Parathyroid adenoma (tissue), 2 donors: ENCODE measurements at regions not wholly inside any gene's neighbourhood (a gene's known extent, or its start where the extent isn't known, plus 50 kb on each side); places are given as distances from the start of the nearest gene placed in this dataset.

Experiments
- H2AFZ ChIP-seq: fragments of 300-600 bp; sonication (generic); one replicate; pipeline ENCODE4 v1.7.0; 2017; ENCODE audit warnings: antibody characterized with exemption, mild to moderate bottlenecking
- H3K27ac ChIP-seq: fragments of 300-600 bp; sonication (generic); one replicate; pipeline ENCODE4 v1.7.0; 2017
- H3K27me3 ChIP-seq: fragments of 300-600 bp; sonication (generic); one replicate; pipeline ENCODE4 v1.7.0; 2017; ENCODE audit warnings: low read length; ENCODE audit not compliant: control insufficient read depth, insufficient read depth
- H3K36me3 ChIP-seq: fragments of 300-600 bp; sonication (generic); one replicate; pipeline ENCODE4 v1.7.0; 2017; ENCODE audit warnings: low read length; ENCODE audit not compliant: control insufficient read depth, insufficient read depth
- H3K4me1 ChIP-seq: fragments of 300-600 bp; sonication (generic); one replicate; pipeline ENCODE4 v1.7.0; 2017; ENCODE audit warnings: control low read depth
- H3K4me2 ChIP-seq: fragments of 300-600 bp; sonication (generic); one replicate; pipeline ENCODE4 v1.7.0; 2017; ENCODE audit warnings: low read length
- H3K4me3 ChIP-seq: fragments of 300-600 bp; sonication (generic); one replicate; pipeline ENCODE4 v1.7.0; 2017; ENCODE audit warnings: low read depth, low read length
- H3K79me2 ChIP-seq: fragments of 300-600 bp; sonication (generic); one replicate; pipeline ENCODE4 v1.7.0; 2017; ENCODE audit warnings: control low read depth
- H3K9ac ChIP-seq: fragments of 300-600 bp; sonication (generic); one replicate; pipeline ENCODE4 v1.7.0; 2017; ENCODE audit warnings: mild to moderate bottlenecking
- H3K9me3 ChIP-seq: fragments of 300-600 bp; sonication (generic); one replicate; pipeline ENCODE4 v1.7.0; 2017; ENCODE audit warnings: low read length; ENCODE audit not compliant: control insufficient read depth
- TF ChIP-seq, protein P1 (sequence below): fragments of 300-600 bp; sonication (generic); IDR thresholded peaks from one replicate; pipeline ENCODE4 v1.7.0; 2017; ENCODE audit warnings: antibody characterized with exemption, mild to moderate bottlenecking
- donor health status: primary hyperparathyroidism.

DNA sequence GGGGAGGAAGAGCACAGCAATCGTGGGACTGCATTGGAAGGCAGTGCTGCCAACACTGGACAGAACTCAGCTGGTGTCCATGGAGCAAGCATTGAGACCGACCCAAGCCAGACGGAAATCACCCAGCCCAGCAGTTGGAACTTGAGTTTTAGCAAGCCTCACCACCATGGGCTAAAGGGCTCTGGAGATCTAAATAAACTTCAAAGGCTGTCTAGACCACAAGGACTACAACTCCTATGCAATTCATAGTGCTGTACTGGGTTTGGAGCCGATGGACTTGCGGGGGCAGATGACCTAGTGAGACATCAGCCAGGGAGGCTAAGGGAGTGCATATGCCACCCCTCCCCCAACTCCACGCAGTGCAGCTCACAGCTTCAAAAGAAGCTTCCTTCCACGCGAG lies 243.6 kb upstream of the SLC39A10 start:
- no peaks in the 10 kb centered on the region for H3K4me1 ChIP-seq
- H3K4me3 ChIP-seq = no peak overlapping the region
- H2AFZ ChIP-seq = no peak overlapping the region
- no peaks in the 10 kb centered on the region for H3K36me3 ChIP-seq
- TF ChIP-seq, protein P1, sequence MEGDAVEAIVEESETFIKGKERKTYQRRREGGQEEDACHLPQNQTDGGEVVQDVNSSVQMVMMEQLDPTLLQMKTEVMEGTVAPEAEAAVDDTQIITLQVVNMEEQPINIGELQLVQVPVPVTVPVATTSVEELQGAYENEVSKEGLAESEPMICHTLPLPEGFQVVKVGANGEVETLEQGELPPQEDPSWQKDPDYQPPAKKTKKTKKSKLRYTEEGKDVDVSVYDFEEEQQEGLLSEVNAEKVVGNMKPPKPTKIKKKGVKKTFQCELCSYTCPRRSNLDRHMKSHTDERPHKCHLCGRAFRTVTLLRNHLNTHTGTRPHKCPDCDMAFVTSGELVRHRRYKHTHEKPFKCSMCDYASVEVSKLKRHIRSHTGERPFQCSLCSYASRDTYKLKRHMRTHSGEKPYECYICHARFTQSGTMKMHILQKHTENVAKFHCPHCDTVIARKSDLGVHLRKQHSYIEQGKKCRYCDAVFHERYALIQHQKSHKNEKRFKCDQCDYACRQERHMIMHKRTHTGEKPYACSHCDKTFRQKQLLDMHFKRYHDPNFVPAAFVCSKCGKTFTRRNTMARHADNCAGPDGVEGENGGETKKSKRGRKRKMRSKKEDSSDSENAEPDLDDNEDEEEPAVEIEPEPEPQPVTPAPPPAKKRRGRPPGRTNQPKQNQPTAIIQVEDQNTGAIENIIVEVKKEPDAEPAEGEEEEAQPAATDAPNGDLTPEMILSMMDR = no peak
- H3K9ac ChIP-seq = no peak overlapping the region
- H3K9me3 ChIP-seq = no peaks in the 10 kb centered on the region
- H3K79me2 ChIP-seq = no peaks in the 10 kb centered on the region
- H3K27ac ChIP-seq = no peak overlapping the region
- no peak overlapping the region for H3K4me2 ChIP-seq
- no peaks in the 10 kb centered on the region for H3K27me3 ChIP-seq

DNA sequence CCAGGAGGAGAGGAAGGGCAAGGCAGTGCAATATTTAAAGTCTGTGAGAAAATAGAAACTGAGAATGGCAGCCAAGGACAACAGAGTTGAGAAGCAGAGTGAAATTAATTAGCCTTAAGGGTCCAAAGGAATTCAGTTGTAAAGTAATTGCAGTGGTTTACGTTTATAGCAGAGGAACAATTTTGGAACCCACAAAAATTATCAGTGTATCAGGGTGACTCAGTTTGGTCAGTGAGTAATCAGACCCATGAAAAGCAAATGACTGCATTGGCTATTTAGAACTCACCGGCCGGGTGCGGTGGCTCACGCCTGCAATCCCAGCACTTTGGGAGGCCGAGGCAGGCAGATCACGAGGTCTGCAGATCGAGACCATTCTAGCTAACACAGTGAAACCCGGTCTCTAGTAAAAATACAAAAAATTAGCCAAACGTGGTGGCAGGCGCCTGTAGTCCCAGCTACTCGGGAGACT lies 245.8 kb upstream of the SLC39A10 start:
- H3K27ac ChIP-seq = no peak overlapping the region
- H2AFZ ChIP-seq = no peak overlapping the region
- no peaks in the 10 kb centered on the region for H3K9me3 ChIP-seq
- no peaks in the 10 kb centered on the region for H3K36me3 ChIP-seq
- no peak overlapping the region for H3K4me2 ChIP-seq
- no peaks in the 10 kb centered on the region for H3K27me3 ChIP-seq
- H3K4me1 ChIP-seq = no peaks in the 10 kb centered on the region
- TF ChIP-seq, protein P1 = no peak
- no peak overlapping the region for H3K4me3 ChIP-seq
- H3K79me2 ChIP-seq = no peaks in the 10 kb centered on the region
- H3K9ac ChIP-seq = no peak overlapping the region

DNA sequence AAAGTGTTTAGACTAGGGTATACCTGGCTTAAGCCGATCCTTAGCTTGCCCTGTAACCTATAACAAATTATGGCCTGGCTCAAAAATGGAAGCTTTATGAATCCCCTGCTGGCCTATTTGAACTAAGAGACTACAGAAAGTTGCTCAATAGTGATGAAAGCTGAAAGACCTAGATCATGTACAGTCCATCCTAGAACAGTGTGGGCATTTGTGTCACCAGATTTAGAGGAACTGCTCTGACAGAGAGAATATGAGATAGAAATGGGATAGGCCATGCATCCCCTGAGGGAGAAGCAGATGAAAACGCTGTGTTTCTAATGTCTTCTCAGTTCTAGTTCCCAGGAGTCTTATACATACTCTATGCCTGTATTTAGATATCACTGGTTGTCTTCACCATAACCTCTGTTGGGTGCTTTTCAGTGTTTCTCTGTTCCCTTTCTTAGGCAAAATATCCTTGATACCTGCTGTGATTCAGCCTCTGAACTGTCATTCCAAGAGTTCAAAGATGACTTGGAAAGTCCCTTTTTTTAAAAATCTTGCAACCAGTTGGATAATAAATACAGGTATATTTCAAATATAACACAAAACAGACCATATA lies 246.9 kb upstream of the SLC39A10 start:
- Histone ChIP-seq H3K9ac (no peak overlapping the region), H3K4me3 (no peak overlapping the region), H2AFZ (no peak overlapping the region), H3K27me3 (no peaks in the 10 kb centered on the region), H3K79me2 (no peaks in the 10 kb centered on the region), H3K27ac (no peak overlapping the region), H3K4me2 (no peak overlapping the region), H3K9me3 (no peaks in the 10 kb centered on the region), H3K4me1 (no peaks in the 10 kb centered on the region), H3K36me3 (no peaks in the 10 kb centered on the region)
- TF ChIP-seq, protein P1 = no peak

DNA sequence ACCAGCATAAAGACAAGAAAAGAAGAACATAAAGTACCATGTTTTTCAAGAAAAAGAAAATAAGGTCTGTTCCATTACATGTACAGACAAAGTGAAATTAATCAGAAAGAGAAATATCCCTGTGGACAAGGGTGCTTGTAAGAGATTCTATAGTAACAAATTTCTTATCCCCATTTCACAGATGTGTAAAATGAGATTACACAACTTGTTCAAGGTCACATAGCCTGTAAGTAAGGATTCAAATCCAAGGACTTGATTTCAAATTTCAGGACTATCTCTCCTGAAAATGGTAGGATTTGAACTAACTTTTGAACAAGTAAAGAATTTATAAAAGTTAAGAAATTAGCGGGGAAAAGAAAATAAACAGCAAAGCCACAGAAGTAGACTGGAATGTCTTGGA lies 248.2 kb upstream of the SLC39A10 start:
- H2AFZ ChIP-seq = no peak overlapping the region
- no peaks in the 10 kb centered on the region for H3K27me3 ChIP-seq
- H3K9ac ChIP-seq = no peak overlapping the region
- H3K4me3 ChIP-seq = no peak overlapping the region
- no peak overlapping the region for H3K27ac ChIP-seq
- H3K4me2 ChIP-seq = no peak overlapping the region
- H3K4me1 ChIP-seq = no peaks in the 10 kb centered on the region
- no peaks in the 10 kb centered on the region for H3K36me3 ChIP-seq
- no peaks in the 10 kb centered on the region for H3K79me2 ChIP-seq
- H3K9me3 ChIP-seq = no peaks in the 10 kb centered on the region
- TF ChIP-seq, protein P1 = no peak

DNA sequence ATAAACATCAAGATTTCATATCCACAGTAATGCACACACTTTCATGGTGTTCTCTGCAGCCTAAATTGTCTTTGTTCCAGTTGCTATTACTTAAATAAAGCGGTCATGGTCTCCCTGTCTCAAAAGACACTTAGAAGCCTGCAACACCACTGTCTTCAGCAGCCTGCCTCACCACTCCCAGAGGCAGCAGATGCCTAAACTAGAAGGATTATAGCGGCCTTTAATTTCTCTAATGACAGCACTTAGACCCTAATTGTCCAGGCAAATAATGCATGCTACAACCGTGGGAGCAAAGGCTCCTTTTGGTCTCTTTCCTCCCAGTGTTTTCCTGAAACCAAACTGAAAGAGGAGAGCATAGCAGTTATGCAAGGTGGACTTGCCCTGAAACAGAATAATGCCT lies 248.8 kb upstream of the SLC39A10 start:
- H3K4me2 ChIP-seq = no peak overlapping the region
- no peaks in the 10 kb centered on the region for H3K9me3 ChIP-seq
- no peaks in the 10 kb centered on the region for H3K4me1 ChIP-seq
- no peaks in the 10 kb centered on the region for H3K79me2 ChIP-seq
- TF ChIP-seq, protein P1 = no peak
- H3K36me3 ChIP-seq = no peaks in the 10 kb centered on the region
- no peak overlapping the region for H3K27ac ChIP-seq
- no peaks in the 10 kb centered on the region for H3K27me3 ChIP-seq
- H2AFZ ChIP-seq = no peak overlapping the region
- no peak overlapping the region for H3K4me3 ChIP-seq
- H3K9ac ChIP-seq = no peak overlapping the region
